ENCODE measurements at regions not wholly inside any gene's neighbourhood (a gene's known extent, or its start where the extent isn't known, plus 50 kb on each side); places are given as distances from the start of the nearest gene placed in this dataset.
"Not testable (repeated sequence)": the region's sequence is repeated elsewhere in the genome, so short reads cannot be mapped to it uniquely, and the experiment has no call there.

- not testable (repeated sequence) for DNase-seq
Measured at GRCh38 chr13:21263909-21264308, 87.5 kb downstream of the MRPL57 start.

DNA sequence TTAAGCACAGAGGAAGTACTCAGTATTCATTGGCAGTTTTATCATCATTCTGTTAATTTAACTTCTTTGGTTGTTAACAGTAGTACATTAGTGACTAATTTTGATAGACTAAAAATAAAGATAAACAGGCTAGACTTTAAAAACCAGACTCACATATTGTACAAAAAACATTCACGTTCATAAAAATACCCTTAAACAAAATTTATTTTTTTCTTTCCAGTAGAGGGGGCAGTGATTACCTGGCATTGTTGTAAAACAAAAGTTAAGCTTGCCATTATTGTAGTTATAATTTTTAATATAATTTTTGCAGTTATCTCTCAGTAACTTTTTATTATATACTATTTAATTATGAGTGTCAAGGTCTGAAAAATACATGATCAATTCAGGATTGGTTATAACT lies 92.0 kb downstream of the MRPL57 start:
- not testable (repeated sequence) for DNase-seq

GRCh38 chr13:21272439-21272838 lies 96.0 kb downstream of the MRPL57 start:
- not testable (repeated sequence) for DNase-seq

DNA sequence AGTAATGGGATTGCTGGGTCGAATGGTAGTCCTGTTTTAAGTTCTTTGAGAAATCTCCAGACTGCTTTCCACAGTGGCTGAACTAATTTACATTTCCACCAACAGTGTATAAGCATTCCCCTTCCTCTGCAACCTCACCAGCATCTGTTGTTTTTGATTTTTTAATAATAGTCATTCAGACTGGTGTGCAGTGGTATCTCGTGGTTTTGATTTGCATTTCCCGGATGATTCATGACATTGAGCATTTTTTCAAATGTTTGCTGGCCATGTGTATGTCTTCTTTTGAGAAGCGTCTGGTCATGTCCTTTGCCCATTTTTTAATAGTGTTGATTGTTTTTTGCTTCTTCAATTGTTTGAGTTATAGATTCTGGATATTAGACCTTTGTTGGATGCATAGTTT lies 98.0 kb downstream of the MRPL57 start:
- not testable (repeated sequence) for DNase-seq

GRCh38 chr13:21282065-21282464 lies 105.6 kb downstream of the MRPL57 start:
- no peak for DNase-seq

DNA sequence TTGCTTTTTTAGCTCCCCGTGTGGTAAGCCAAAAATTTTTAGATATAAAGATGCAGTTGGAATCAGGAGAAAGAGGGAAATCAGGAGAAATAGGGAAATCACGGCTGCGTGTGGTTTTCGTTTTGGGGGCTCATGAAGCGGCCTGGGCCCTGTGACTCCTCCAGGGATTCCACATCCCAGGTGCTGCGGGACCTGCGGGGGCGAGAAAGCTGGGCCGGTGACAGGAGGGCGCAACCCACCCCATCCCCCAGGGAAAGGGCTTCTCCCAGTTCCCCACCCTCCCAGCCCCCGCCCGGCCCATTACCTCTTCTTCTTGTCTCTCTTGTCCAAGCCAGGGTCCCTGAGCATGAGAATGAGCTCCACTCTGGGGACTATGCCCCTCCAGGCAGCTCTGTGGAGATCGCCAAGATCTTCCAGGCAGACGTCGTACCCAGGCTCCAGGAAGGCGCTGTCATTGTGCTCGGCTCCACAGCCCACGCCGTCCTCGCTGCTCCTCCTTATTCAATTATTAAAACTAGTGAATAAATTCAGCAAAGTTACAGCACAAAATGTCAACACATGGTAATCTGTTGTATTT lies 111.0 kb downstream of the MRPL57 start:
- no peak for DNase-seq

GRCh38 chr13:21289475-21289874 lies 113.0 kb downstream of the MRPL57 start:
- DNase-seq: no peak

DNA sequence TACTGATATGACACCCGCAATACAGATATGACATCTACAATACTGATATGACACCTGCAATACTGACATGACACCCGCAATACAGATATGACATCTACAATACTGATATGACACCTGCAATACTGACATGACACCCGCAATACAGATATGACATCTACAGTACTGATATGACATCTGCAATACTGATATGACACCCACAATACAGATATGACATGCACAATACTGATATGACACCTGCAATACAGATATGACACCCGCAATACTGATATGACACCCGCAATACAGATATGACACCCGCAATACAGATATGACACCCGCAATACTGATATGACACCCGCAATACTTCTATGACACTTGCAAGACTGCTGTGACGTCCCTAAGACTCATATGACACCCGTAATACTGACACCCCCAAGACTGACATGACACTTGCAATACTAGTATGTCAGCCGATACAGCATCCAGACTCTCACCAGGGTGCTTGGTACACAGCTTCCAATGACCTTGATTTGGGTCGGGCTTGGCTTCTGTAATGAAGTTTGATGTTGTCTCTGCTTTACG lies 114.1 kb downstream of the MRPL57 start:
- not testable (repeated sequence) for DNase-seq

DNA sequence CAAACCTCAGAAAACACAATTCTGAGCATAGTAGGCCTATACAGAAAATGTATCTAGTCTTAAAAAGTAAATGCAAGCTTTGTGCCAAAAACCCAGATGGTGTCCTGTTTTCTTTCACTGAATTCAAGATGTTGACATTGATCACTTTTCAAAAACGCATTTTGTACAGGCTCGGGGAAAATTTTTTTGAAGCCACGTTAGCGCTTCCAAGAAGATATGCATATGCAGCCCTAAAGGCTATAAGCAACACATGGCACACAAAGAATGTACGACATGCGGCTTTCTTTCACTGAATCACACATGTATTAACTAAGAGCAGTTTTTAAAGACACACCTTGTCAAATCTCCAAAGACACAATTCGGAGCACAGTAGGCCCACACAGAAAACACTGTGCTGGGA lies 115.4 kb downstream of the MRPL57 start:
- no peak for DNase-seq

- DNase-seq: peak; percentile 23 to 24
Measured at GRCh38 chr13:21296991-21297390, 120.5 kb downstream of the MRPL57 start.

GRCh38 chr13:21297447-21297846 lies 121.0 kb downstream of the MRPL57 start:
- DNase-seq: peak in 1 of 2 donors; percentile 3

GRCh38 chr13:21297914-21298831 lies 121.7 kb downstream of the MRPL57 start:
- peak; percentile 83 for DNase-seq

GRCh38 chr13:21304256-21304655 lies 127.8 kb downstream of the MRPL57 start:
- no peak for DNase-seq

- not testable (repeated sequence) for DNase-seq
Measured at GRCh38 chr13:21306300-21307073, 130.0 kb downstream of the MRPL57 start.

- DNase-seq: not testable (repeated sequence)
Measured at GRCh38 chr13:21307158-21307557, 130.7 kb downstream of the MRPL57 start.

DNA sequence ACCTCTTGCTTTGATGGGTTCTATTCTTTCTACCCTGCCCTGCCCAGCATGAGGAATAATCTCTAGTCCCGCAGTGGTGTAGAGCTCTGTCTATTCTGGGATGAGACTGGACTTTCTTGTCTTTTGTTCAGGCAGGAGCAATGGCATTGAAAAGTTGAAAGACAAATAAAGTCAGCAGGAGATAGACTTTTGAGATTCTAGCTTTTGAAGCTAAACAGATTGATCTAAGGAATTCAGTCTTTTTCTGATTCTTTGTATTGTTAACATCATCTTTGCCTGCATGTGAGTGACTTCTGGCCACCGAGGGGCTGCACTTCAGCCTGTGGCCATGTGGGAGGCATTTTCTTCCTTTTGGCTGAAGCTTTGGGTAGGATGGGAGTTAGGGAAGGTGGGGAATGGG lies 132.4 kb downstream of the MRPL57 start:
- no peak for DNase-seq

- DNase-seq: no peak
Measured at GRCh38 chr13:21309542-21310172, 133.2 kb downstream of the MRPL57 start.

DNA sequence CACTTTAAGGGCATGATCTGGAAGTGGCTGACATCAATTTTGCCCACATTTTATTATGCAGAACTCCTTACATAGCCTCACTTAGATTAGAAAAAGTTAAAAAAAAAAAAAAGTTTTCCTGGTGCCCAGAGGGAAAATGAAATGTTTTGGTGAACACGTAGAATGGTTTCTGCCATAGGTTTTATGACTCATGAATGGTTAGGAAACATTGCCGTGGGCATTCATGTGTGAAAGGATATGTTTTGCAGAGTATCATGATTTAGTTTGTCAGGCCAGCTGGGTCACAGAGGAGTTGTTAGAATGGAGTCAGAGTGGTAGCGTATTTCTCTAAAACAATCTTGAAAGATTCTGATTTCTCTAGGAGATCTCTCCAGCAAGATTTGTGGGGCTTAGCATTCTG lies 133.8 kb downstream of the MRPL57 start:
- no peak for DNase-seq

DNA sequence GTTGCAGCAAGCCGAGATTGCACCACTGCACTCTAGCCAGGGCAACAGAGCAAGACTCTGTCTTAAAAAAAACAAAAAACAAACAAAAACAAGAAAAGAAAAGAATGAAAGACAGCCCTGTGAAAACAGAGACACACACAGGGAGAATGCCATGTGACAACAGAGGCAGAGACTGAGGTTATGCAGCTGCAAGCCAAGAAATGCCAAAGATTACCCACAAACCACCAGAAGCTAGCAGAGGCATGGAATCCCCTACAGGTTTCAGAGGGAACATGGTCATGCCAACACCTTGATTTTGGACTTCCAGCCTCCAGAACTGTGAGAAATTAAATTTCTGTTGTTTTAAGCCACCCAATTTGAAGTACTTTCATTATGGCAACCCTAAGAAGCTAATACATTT lies 138.5 kb downstream of the MRPL57 start:
- not testable (repeated sequence) for DNase-seq

GRCh38 chr13:21316376-21316775 lies 139.9 kb downstream of the MRPL57 start:
- DNase-seq: no peak

DNA sequence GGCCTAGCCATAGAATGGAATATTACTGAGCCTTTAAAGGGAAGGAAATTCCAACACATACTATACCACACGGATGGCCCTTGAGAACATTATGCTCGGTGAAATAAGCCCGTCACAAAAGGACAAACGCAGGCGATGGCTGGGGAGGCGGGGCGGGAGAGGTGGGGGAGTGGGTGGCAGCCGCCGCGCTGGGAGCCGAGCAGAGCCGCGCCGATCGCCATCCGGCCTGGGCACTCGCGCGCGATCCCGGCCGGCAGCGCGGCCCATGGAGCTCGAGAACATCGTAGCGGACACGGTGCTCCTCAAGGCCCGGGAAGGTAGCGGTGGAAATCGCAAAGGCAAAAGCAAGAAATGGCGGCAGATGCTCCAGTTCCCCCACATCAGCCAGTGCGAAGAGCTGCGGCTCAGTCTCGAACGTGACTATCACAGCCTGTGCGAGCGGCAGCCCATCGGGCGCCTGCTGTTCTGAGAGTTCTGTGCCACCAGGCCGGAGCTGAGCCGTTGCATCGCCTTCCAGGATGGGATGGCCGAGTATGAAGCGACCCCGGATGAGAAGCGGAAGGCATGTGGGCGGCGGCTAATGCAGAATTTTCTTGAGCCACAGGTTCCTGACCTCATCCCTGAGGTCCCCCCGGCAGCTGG lies 140.1 kb downstream of the ZDHHC20 start:
- DNase-seq: no peak

Measured in activated CD4-positive, alpha-beta T cell treated with anti-CD3 and anti-CD28 coated beads for 4 hours (primary cell).